Activated T-helper 1 cell treated with Interleukin-2 at 50 U/mL for 16 hours (primary cell): ENCODE measurements at regions not wholly inside any gene's neighbourhood (a gene's known extent, or its start where the extent isn't known, plus 50 kb on each side); places are given as distances from the start of the nearest gene placed in this dataset.

Experiments used
- DNase-seq: peaks from one replicate; pipeline ENCODE4 v3.0.0-alpha.2; 2020; ENCODE audit warnings: low read depth

DNA sequence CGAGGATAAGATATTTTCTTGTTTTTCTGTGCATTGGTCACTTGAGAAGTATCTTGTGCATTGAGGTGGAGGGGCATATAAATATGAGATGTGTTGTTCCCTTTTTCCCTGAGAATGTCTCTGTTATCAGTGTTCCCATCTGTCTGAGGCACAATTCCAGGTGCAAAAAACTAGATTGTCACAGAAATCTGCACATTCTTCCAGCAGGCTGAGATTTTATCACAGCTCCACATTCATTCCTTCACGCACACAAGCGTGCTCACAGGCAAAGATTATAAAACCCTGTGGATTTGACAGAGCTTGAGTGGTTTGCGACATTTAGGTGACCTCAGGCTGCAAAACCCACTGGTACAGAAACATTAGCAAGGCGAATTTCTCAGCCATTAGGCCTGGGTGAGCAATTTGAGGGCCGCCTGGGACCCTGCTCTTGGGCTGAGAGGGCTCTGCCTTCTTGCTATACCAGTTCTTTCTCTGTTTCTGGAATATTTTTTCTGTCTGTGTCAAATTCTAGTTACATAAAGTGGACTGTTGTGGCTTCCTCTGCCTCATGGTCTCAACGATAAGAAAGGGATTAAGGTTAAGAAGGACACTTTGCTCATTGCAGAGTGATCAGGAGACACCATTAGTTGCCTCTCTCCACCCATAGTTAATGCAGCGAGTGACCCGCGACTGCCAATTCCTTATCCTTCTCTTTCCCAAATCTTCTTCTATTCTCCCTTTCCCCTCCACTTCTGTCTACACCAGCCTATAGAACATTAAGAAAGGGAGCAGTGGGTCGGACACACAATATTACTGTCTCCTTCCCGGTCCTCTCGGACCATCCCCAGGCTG lies 86.7 kb upstream of the C1QTNF7 start:
- DNase-seq, result no peak

DNA sequence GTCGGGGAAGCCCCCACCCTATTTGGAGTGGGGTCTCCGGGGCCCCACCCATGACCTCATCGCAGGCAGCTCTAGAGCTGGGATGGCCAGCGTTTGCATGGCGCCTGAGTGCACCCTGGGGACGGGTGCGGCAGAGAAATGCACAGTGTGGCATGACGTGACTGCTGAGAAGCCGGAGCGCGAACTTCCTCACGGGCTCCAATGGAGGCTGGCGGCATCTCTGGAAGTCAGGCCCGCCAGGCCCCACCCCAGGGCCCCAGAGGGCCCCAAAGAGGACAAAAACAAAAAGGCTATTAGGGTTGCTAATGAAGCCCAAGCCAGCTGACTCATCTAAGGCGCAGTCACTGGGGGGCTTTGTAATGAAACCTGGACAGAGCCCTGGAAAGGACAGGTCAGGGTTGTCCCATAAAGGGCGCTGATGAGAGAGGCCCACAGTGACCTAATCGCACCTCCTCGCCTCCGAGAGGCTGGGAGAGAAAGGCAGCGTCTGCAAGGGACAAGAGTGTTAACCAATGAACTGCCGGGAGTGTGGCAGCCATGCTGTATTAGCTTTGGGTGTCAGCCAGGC lies 86.0 kb upstream of the C1QTNF7 start:
- no peak for DNase-seq

DNA sequence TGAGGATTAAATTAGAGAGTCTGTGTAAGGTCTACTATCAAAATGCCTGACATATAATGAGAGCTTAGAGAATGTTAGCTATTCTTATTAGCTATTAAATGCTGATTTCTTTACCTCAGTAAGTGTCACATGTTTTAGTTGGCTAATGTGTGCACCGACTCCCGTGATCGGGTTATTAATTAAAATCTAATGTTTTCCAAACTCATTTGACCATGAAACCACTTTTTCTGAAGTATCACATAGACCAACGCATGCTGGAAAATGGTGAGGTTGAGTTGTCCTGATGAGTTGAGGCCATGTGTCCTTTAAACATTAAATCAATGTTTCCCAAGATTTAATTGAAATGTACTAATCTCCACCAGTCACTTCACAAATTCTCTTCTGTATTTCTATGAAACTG lies 84.8 kb upstream of the C1QTNF7 start:
- no peak for DNase-seq

DNA sequence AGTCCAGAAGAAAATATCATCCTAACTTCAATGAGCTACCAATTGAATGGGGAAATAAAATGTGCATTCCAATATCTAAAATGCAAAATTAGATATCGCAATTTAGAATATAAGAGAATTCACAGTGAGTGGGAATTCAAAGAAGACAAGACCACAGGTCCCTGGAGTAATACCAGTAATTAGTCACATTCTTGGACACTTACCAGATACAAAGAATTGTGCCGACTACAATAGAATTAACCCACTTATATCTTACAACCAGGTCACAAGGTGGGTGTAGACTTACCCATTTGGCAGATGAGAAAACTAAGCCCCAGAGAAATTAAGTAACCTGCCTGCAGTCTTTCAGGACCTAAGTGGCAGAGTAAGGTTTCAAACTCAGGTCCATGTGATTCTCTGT lies 84.3 kb upstream of the C1QTNF7 start:
- DNase-seq, result no peak

DNA sequence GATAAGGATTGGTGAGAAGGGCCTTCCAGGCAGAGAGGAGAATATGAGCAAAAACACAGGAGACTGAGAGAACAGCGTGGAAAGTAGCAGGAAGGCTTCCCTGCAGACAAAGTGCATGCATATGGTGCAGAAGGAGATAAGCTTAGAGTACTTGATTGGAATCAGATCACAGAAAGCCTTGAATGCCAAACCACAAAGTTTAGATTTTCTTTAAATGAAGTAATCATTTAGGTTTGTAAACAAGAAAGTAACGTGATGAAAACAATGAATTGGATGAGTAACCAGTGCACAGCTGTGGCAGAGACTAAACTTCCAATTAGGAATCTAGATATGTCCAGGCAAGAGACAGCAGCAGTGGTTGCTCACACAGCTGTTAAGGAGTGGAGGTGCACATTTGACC lies 83.8 kb upstream of the C1QTNF7 start:
- no peak for DNase-seq

DNA sequence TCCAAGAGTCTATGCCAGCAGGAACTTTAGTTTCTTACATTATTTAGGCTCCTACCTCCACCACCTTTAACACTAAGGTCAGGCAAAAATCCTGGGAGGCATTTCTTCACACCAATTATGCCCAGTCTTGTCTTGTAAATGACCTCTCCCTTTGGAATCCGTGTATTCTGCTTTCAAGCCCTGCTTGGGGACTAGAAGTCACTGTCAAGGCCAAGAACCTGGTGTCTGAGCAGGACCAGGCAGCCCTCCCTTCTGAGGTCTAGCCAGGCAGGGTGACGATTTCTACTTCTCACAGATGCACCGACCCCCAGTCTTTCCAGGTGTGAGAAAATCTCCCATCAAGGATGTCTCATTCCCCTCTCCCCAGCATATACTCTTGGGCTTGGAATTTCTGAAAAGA lies 82.7 kb upstream of the C1QTNF7 start:
- no peak for DNase-seq

DNA sequence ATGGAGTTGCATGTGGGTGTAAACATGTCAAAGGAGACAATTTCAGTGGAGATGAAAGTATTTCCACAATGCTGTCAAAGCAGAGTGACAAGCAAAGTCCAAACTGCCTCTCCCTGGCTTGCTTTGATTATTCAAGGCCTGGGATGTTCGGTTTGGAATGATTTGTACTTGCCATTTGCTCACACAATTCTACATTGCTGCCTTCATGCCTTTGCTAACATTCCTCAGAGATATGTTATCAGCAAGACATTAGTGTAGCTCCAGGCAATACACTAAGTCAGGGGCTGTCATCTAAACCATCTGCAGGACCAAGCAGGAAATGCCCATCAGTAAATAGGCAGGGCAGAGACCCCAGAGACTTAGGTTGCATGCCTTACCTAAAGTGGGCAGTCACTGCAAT lies 79.6 kb upstream of the C1QTNF7 start:
- DNase-seq, result no peak

DNA sequence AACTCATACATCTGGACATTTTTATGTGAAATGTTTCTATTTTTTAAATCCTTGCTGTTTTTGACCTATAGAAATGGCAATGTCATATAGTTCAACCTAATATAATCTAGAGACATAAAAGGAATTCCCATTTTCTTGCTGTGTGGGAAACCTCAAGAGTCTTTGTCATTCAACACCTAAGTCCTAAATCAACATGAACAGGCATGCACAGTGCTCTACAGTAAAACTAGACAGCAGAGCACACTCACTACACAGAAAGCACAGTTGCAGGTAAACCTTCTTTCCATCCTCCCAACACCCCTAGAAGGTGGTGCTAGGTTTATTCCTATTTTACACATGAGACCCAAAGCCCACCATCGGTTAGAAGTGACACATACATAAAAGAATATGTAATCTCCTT lies 79.1 kb upstream of the C1QTNF7 start:
- DNase-seq, result no peak

DNA sequence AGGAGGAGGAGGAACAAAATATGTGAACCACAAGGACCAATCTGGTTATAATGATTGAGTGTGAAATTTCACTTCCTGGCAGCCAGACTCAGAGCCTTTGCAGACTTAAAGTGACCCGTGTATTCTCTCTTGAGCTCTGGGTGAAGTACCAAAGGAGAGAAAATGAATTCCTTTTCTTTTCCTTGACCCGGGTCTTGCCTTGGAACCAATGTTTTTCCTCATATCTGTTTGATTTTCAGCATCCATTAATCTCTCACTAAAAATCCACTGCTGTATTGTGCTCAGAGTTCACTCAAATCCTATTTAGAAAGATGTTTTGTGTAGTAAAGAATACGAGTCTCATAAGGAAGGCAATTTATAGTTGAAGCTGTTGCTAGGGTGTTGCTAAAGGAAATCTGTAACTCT lies 78.3 kb upstream of the C1QTNF7 start:
- no peak for DNase-seq

DNA sequence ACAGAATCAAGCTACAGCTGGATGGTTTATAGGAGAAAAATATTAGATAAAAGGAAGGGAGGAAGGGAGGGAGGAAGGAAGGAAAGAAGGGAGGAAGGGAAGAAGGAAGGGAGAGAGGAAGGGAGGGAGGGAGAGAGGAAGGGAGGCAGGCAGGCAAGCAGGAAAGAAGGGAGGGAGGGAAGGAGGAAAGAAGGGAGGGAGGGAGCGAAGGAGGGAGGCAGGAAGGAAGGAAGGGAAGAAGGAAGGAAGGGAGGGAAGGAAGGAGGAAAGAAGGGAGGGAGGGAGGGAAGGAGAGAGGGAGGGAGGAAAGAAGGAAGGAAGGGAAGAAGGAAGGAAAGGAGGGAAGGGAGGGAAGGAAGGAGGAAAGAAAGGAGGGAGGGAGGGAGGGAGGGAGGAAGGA lies 77.9 kb upstream of the C1QTNF7 start:
- DNase-seq, result no peak

DNA sequence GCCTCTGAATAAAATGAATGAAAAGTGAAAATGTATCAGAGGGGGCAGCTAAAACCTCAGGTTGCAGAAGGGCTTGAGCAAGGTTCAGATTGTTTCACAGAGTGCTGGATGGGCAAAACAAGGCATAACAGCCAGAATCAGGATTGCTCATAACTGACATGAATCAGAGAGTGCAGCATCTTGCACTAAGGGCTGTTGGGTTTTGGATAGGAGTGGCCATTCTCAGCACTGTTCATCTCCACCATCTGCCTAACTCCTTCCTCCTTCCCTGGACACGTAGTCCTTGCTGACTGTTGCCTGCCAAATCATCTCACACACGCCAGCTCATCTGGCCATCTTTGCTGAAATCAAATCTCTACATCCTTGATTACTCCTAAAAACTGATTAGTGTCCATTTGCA lies 75.3 kb upstream of the C1QTNF7 start:
- DNase-seq, result no peak

DNA sequence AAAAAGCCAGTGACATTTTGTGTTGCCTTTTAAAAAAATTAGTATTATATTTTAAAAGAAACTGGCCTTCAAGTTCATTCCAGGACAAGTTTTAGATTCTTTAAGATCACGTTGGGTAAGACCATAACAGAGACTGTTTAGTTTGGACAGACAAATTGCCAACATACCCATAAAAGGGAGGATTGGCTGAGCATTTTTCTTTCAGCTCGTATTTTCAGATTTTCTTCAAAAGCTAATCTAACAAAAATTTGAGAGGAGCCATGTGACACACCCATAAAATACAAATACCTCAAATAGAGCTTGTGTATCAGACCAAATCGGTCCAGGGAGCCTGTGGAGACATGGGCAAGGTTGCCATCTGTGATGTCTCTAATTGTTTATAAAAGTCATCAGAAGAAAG lies 74.6 kb upstream of the C1QTNF7 start:
- DNase-seq, result no peak

DNA sequence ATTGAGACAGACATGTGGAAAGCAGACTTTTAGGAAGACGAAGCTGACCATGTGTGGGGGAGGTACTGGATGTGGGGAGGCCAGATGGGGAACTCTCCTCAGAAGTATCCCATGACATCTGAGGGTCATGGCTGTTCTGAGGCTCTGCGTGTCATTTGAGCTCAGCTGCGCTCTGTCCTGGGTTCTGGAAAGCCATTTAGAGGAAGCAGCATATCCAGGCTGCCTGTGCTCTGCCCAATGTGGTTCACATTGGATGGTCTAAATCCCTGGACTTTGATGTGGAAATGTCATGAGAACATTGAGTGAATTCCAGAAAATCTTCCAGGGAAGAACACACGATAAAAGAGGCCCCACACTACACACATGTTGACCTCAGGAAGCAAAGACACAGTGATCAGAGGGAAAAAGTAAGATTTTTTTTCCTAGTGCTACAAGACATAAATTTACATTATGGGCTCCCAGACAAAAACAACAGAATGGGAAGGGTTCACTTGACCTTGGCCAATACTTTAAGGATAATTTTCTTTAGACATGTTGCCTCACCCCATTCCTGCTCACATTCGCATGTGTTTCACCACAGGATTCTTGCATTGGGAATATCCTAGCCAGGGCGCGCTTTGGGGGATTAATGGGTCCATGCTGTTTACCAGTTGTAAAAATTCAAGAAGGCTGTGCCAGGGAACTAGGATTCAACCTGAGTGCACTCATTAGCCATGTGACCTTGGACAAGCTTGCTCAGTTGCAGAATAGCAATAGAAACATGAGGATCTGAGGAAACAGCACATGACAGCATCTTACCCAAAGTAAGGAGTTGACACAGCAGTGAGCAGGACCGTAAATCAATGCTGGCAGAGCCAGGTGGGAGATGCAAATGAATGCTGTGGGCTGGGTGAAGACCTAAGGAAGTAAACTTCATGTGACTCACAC lies 73.2 kb upstream of the C1QTNF7 start:
- no peak for DNase-seq

DNA sequence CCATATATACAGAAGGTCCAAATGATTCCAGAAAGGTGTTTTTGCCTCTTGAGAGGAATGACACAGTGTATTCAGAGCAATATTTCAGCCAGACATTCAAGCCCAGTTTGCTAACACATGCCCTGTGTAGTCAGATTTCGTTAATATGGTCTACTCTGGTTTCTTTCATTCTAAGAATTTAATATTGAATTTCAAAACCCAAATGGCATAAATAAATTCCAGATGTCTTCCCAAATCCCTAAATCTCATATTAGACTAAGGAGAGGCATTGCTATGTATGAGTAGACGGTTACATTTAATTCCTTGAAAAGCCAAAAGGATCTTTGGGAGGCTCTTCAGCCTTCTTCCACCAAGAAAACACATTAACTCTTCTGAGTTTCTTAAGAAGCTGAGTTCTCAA lies 66.3 kb upstream of the C1QTNF7 start:
- no peak for DNase-seq

DNA sequence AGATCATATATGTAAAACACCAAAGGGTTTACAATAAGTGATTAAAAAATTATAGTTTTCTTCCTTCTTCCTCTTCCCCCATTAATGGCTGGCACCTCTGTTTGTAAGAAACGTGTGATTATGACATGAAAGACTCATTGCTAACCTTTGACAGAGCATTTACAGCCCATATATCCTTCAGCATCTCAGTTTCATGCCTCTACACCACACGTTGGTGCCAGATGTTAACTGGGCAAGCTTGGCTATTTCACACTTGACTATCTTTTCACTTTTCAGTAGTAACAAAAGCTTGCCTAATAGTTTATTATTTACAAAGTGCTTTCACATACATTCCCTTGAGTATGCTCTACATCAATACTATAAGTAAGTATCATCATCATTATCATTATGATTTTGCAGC lies 65.3 kb upstream of the C1QTNF7 start:
- no peak for DNase-seq

DNA sequence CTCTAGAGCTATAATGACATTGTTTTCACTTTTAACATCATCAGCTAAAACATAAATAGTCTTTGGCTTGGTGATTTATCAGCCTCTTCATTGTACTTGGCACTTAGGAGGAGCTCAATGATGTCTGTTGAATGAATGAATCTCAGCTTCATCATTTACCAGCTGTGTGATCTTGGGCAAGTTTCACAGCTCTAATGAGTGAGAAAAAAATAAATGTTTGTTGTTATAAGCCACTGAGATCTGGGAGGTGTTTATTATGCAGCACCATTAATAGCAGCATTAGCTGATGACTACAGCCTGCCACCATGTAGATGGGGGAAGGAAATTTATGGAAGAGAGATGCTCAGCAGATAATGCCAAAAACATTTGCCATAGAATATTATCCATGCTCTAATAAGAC lies 63.6 kb upstream of the C1QTNF7 start:
- DNase-seq, result no peak

DNA sequence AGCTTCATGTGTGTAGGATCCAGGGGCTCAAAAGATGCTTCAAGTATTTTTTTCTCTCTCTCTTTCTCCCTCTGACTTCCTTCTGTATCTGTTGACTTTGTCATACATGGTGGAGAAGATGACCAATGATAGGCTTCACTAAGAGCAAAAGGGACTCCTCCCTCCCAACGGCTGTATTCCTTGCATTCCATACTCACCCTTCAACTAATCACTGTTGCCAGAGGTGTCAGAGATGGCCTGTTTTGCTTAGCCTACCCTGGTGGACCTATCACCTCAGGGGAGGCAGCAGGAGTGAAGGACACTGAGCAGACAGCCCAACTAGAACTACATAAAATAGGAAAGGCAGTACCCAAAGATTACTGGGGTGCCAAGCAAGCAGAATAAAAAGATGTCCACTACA lies 62.2 kb upstream of the C1QTNF7 start:
- DNase-seq, result no peak

DNA sequence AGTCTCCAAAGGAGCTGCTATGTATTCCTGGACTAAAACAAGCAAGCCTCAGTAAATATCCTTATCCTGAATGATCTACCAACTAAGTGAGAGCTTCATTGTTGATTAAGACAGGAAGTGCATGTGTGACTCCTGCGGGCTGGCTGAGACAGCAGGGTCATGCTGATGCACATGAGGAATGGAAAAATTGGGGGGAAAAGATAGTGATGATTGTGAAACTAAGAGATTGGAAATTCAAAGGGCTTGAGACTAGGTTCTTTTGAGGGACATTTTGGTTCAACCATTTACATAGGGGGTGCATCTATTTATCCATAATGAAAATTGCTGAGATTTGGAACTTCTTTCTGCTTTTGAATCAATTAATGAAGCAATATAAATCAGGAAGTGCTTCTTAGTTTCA lies 61.1 kb upstream of the C1QTNF7 start:
- no peak for DNase-seq

DNA sequence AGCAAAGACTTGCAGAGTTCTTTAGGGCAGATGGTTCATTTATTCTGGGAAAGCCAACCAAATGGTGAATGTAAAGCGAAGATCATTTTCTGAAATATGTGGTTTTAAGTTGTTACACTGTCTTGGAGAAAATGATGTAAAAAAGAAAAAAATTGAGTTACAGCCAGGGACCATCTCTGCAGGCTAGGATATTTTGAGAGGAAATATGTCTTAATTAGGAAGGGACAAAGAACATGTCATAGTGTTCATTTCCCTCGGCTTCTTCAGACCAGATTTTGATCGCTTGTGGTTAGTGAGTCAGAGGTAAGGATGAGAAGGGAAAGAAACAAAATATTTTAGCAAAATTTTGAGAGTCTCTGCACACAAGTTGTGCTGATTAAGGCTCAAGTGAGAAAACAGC lies 59.0 kb upstream of the C1QTNF7 start:
- DNase-seq, result no peak

DNA sequence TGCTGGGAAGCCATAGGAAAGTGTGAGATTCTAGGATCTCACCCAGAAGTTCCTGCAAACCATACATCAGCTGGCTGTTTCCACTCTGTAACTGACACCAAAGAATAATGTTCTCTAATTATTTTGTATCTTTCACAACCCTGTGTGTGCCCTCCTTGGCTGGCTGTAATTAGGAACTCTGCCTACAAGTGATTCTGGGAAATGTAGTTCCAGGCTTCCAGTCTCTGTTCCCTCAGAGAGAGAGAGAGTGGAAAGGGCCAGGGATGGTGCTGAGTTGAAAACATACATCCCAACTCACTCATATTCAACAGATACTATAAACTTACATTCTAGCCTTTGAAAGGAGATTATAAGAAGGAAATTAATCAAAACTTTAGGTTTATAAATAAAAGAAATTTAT lies 57.5 kb upstream of the C1QTNF7 start:
- no peak for DNase-seq

DNA sequence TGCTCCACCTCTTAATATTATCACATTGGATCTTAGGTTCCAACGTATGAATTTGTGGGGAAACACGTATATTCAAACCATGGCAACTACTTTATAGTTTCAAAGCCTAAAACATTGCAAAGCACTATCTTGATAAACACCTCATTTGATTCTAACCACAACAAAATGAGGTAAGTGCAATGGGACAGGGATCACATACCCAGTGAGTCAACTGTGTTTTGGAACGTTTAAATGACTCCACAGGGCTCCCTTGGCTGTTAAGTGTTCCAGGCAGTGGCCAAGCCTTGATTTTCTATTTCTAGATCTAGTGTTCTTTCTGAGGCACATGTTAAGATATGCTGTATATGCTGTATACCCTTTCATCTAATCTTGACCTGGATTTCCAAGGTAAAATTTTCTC lies 54.5 kb upstream of the C1QTNF7 start:
- no peak for DNase-seq

DNA sequence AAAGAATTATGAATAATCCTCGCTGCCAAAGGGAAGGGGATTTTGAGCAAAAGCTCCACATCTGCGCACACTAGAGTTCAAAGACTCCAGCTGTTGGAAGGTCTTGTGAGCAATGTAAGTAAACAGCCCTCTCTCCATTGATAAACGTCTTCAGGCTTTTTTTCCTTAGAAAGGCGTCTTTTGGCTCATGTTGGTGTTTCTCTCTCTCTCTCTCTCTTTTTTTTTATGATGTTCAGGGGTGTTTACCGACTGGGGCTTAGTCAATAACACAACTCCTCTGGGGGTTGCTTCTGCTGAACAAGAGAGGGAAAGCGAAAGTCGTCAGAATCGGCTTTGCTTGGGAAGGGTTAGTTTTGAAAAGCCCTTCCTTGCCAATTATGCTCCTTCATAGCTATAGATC lies 53.2 kb upstream of the C1QTNF7 start:
- no peak for DNase-seq

DNA sequence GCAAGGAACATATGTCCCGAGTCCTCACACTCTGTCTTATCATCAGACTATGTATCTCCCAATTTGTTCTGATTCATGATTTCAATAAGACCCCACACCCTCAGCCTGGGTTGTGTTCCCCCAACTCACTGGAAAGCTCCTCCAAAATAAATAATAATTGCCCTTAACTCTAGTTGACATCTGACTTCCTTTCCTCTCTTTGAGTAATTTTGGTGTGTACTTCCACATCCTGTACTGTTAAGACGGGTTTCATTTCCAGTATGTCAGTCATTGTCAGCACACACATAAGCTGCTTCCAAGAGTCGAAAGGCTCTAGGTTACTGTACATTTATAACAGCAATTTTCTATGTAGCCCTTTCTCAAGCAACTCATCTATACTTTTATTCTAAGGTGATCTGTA lies 52.2 kb upstream of the C1QTNF7 start:
- no peak for DNase-seq
